Esophagus squamous epithelium (tissue), 5 donors: ENCODE measurements at regions not wholly inside any gene's neighbourhood (a gene's known extent, or its start where the extent isn't known, plus 50 kb on each side); places are given as distances from the start of the nearest gene placed in this dataset.

Source experiments
- DNase-seq: peaks from one replicate; lab custom pipeline; 2025; lab: John Stamatoyannopoulos, UW
- H3K27ac ChIP-seq, 4 donors: fragments of 200-600 bp; sonication (generic); one replicate each; pipeline ENCODE4 v1.5.1; 2016 to 2019; ENCODE audit warnings: mild to moderate bottlenecking in 1 of 4
- H3K27me3 ChIP-seq, 4 donors: fragments of 200-600 bp; sonication (generic); 1 replicate in 3 of 4; 2 replicates in 1 of 4; pipeline versions ENCODE4 v1.5.1 to v1.6.0; 2017 to 2021; ENCODE audit warnings: antibody characterized with exemption in 1 of 4
- H3K36me3 ChIP-seq, 3 donors: fragments of 200-600 bp; sonication (generic); one replicate each; pipeline ENCODE4 v1.5.1; 2016 to 2019
- H3K4me1 ChIP-seq, 3 donors: fragments of 200-600 bp; sonication (generic); one replicate each; pipeline ENCODE4 v1.5.1; 2017 to 2019
- H3K4me3 ChIP-seq, 4 donors: fragments of 200-600 bp; sonication (generic); 1 replicate in 3 of 4; 2 replicates in 1 of 4; pipeline ENCODE4 v1.5.1; 2016 to 2019; ENCODE audit warnings: mild to moderate bottlenecking in 2 of 4, moderate library complexity in 1 of 4
- H3K9me3 ChIP-seq, 3 donors: fragments of 200-600 bp; sonication (generic); one replicate each; pipeline ENCODE4 v1.5.1; 2016 to 2019
- POLR2A ChIP-seq, 4 donors: fragments of 450-650 bp; IDR thresholded peaks; one replicate each; pipeline ENCODE4 v1.6.1; 2017; ENCODE audit warnings: antibody characterized with exemption in 4 of 4, mild to moderate bottlenecking in 4 of 4, moderate library complexity in 3 of 4
- WGBS, 2 donors: methylation state at CpG; one replicate each; pipeline ENCODE4 v1.1.5; 2018; 5-methylcytosine and 5-hydroxymethylcytosine counted together
- intact Hi-C: fragments of 100-400 bp; cut with DNase I; formaldehyde crosslinking; loops from one replicate; pipeline ENCODE4 v1.15.0; 2022
- TF ChIP-seq, protein P1 (sequence below), 6 experiments: fragments of 450-650 bp in 4 of 6; fragments of 200-600 bp in 2 of 6; sonication (generic) in 2 of 6; IDR thresholded peaks; one replicate each; pipeline ENCODE4 v1.5.1; 2016 to 2019; ENCODE audit warnings: antibody characterized with exemption in 6 of 6, mild to moderate bottlenecking in 4 of 6, moderate library complexity in 4 of 6
- donor health status: DM: yes; HTN: yes; CAD: no.

DNA sequence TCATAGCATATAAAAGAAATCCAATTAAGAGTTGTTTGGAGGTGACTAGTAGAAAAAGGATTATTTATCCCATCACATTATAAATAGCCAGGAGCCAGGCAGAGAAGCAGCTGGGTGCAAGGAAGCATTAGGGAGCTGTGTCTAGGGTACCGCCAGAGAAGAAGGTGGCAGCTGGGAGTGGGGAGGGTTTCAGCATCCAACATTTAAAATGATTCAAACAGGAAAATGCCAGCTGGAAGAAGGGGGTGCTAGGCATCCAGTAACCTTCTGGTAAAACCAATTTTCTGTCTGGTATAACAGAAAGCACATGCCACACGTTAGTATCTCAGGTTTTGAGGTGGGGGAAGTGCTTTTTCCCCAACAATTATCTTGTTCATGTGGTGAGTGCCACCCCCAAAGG, 452.4 kb downstream of the ZEB2 start:
- Histone ChIP-seq H3K4me3 (no peak overlapping the region), H3K27me3 (no peaks in the 10 kb centered on the region), H3K27ac (no peak overlapping the region), H3K9me3 (no peaks in the 10 kb centered on the region), H3K4me1 (no peaks in the 10 kb centered on the region), H3K36me3 (no peaks in the 10 kb centered on the region)
- WGBS, 2 donors = 92 to 100% methylated on average over 2 of the region's 2 CpGs
- no peak for DNase-seq
- intact Hi-C loops = no loop called here
- no peak for TF ChIP-seq POLR2A (IDR thresholded peaks at IDR 0.05)
- TF ChIP-seq, protein P1, sequence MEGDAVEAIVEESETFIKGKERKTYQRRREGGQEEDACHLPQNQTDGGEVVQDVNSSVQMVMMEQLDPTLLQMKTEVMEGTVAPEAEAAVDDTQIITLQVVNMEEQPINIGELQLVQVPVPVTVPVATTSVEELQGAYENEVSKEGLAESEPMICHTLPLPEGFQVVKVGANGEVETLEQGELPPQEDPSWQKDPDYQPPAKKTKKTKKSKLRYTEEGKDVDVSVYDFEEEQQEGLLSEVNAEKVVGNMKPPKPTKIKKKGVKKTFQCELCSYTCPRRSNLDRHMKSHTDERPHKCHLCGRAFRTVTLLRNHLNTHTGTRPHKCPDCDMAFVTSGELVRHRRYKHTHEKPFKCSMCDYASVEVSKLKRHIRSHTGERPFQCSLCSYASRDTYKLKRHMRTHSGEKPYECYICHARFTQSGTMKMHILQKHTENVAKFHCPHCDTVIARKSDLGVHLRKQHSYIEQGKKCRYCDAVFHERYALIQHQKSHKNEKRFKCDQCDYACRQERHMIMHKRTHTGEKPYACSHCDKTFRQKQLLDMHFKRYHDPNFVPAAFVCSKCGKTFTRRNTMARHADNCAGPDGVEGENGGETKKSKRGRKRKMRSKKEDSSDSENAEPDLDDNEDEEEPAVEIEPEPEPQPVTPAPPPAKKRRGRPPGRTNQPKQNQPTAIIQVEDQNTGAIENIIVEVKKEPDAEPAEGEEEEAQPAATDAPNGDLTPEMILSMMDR (IDR thresholded peaks at IDR 0.05) = no peak

DNA sequence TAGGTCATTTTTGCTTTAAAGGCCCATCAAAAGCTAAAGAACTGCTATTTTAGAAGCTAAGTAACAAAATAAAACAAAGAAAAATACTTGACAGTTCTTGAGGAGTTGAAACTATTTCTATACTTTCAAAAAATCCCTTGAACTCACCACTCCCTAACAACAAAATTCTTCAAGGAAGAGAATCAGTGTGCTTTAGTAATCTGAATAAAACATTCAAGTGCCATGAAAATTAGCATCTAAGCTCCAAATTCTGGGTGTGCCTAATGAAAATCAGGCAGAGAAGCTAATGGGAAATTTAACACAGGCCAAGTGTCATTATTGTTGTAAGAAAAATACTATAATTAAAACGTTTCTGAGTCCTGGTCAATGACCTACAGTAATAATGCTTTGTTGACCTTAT, 456.3 kb downstream of the ZEB2 start:
- no peaks in the 10 kb centered on the region for H3K36me3 ChIP-seq
- no peak for DNase-seq
- H3K4me3 ChIP-seq = no peak overlapping the region
- intact Hi-C loops = no loop called here
- H3K4me1 ChIP-seq = no peaks in the 10 kb centered on the region
- TF ChIP-seq POLR2A (IDR thresholded peaks at IDR 0.05) = no peak
- TF ChIP-seq, protein P1 (IDR thresholded peaks at IDR 0.05) = no peak
- H3K27ac ChIP-seq = no peak overlapping the region
- WGBS, 2 donors = 45 to 50% methylated on average over 1 of the region's 1 CpG
- no peaks in the 10 kb centered on the region for H3K27me3 ChIP-seq
- no peaks in the 10 kb centered on the region for H3K9me3 ChIP-seq

DNA sequence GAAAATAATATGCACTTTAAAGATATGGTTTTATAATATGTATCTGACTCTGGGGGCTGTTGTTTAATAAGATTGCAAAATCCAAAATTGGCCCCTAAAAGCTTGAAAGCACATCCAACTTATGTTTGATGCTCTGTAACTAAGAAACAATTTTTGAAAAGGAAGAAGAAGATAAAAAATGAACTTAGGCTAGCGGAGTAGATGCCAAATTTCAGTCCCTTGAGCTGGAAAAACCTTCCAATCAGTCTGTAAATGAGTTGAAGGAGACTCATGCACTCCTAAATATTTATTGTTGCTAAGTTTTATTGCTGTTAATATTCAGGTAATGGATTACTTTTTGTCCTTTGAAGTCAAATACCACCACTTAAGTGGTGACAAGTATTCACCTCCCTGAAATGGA, 465.0 kb downstream of the ZEB2 start:
- TF ChIP-seq POLR2A (IDR thresholded peaks at IDR 0.05) = no peak
- TF ChIP-seq, protein P1 (IDR thresholded peaks at IDR 0.05) = no peak
- H3K27ac ChIP-seq = no peak overlapping the region
- H3K36me3 ChIP-seq = no peaks in the 10 kb centered on the region
- H3K9me3 ChIP-seq = no peaks in the 10 kb centered on the region
- no peaks in the 10 kb centered on the region for H3K27me3 ChIP-seq
- H3K4me3 ChIP-seq = no peak overlapping the region
- DNase-seq = no peak
- no peaks in the 10 kb centered on the region for H3K4me1 ChIP-seq
- WGBS, 2 donors = 61 to 76% methylated on average over 1 of the region's 1 CpG
- intact Hi-C loops = no loop called here

DNA sequence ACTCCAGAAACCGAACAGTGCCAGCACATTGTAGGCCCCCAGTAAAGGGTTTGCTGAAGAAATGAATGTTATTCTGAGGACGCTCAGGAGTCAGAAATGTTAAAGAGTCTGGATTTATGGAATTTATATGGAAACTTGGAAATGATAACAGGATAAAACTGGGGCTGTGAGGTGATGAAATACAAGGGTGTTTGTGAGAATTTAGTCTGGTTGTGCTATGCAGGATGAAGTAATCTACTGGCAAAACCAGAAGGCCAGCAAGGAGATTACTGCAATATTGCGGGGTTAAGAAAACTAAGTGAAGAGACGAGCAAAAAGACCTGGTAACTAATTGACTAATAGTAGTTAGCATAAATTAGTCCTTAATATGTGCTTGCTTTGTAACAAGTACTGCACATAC, 467.8 kb downstream of the ZEB2 start:
- intact Hi-C loops = no loop called here
- Histone ChIP-seq H3K9me3 (no peaks in the 10 kb centered on the region), H3K4me3 (no peak overlapping the region), H3K4me1 (no peaks in the 10 kb centered on the region), H3K27me3 (no peaks in the 10 kb centered on the region), H3K27ac (no peak overlapping the region), H3K36me3 (no peaks in the 10 kb centered on the region)
- DNase-seq = no peak
- TF ChIP-seq, protein P1 (IDR thresholded peaks at IDR 0.05) = no peak
- TF ChIP-seq POLR2A (IDR thresholded peaks at IDR 0.05) = no peak
- WGBS, 2 donors = 88 to 91% methylated on average over 4 of the region's 4 CpGs

DNA sequence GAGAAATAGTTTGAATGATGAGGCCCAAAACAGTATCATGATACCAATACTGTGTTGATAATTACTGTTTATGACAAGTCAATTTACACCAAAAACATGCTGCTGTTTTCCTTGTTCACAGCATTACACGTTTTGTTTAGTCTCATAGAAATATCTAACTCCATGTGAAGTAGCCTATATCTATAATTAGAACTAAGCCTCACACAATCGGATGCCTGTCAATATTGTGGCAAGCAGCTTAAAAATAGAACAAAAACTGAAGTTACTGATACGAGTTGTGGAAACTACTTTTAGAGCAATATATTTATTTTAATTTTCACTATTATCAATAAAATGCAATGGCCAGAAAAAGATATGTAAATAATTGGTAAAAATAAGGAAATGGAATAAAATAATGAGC, 470.8 kb downstream of the ZEB2 start:
- DNase-seq = no peak
- WGBS, 2 donors = 65 to 73% methylated on average over 3 of the region's 3 CpGs
- TF ChIP-seq, protein P1 (IDR thresholded peaks at IDR 0.05) = no peak
- TF ChIP-seq POLR2A (IDR thresholded peaks at IDR 0.05) = no peak
- H3K4me3 ChIP-seq = no peak overlapping the region
- H3K27me3 ChIP-seq = no peaks in the 10 kb centered on the region
- no peaks in the 10 kb centered on the region for H3K9me3 ChIP-seq
- no peaks in the 10 kb centered on the region for H3K4me1 ChIP-seq
- H3K36me3 ChIP-seq = no peaks in the 10 kb centered on the region
- intact Hi-C loops = no loop called here
- no peak overlapping the region for H3K27ac ChIP-seq
